ENCODE measurements at regions not wholly inside any gene's neighbourhood (a gene's known extent, or its start where the extent isn't known, plus 50 kb on each side); places are given as distances from the start of the nearest gene placed in this dataset.

DNA sequence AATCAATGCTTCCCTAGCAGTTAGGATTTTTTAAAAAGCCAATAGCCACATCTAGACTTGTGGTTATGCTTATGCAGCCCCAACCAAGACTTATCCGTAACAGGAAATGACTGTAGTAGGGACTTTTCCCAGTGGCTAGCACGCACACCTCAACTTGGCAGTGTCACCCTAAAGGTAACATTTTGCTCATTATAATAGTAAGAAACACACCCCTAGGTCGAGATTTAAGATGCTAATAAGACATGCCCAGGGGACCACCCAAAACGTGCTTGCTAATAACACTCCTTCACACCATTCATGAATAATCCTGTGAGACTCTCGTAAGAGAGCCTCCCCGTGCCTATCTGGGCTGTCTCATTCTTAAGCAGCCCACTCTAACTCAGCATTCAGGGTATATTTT is 94.3 kb downstream of the XIST start:
- Histone ChIP-seq H3K36me3 (ENCODE audit: control insufficient read depth, insufficient read depth, low read length) (no peaks in the 10 kb centered on the region), H3K9ac (ENCODE audit: low read depth, low read length) (no peak overlapping the region), H3K14ac (replicated peaks; ENCODE audit: low read depth, low read length) (no peak overlapping the region), H4K91ac (ENCODE audit: insufficient read depth, low read depth, low read length) (no peak overlapping the region), H3K27ac (ENCODE audit: insufficient read depth, low read length) (no peak overlapping the region), H3K4me2 (ENCODE audit: low read depth, low read length) (no peak overlapping the region), H4K5ac (ENCODE audit: low read depth, low read length) (no peak overlapping the region), H3K4ac (ENCODE audit: low read depth, low read length) (no peak overlapping the region), H2BK15ac (ENCODE audit: low read depth, low read length) (no peak overlapping the region), H2AK9ac (replicated peaks; ENCODE audit: low read depth, low read length, poor library complexity) (no peak overlapping the region), H2BK5ac (ENCODE audit: low read depth, low read length, poor library complexity, severe bottlenecking) (no peak overlapping the region), H3K4me3 (ENCODE audit: insufficient read depth, low read depth, low read length) (no peak overlapping the region), H2AFZ (replicated peaks; ENCODE audit: low read length, poor library complexity) (no peak overlapping the region), H3K9me1 (ENCODE audit: insufficient read depth, low read length) (no peaks in the 10 kb centered on the region), H2BK120ac (ENCODE audit: low read depth, low read length) (no peak overlapping the region), H3K56ac (ENCODE audit: extremely low read depth, insufficient read depth, low read length) (no peak overlapping the region), H3K79me1 (ENCODE audit: low read depth in 1 of 2, low read length in 2 of 2) (no peaks in the 10 kb centered on the region), H3K9me3 (ENCODE audit: control insufficient read depth, insufficient read depth, low read length) (no peaks in the 10 kb centered on the region), H2BK20ac (ENCODE audit: low read depth, low read length) (no peak overlapping the region), H4K20me1 (ENCODE audit: insufficient read depth, low read length) (no peaks in the 10 kb centered on the region), H3K23ac (ENCODE audit: low read depth, low read length) (no peak overlapping the region), H3K4me1 (ENCODE audit: control insufficient read depth, insufficient read depth, low read length) (no peaks in the 10 kb centered on the region), H4K8ac (ENCODE audit: low read depth in 2 of 2, low read length in 2 of 2) (no peak overlapping the region), H3K18ac (ENCODE audit: low read depth, low read length) (no peak overlapping the region), H2AK5ac (ENCODE audit: low read depth, low read length) (no peak overlapping the region), H3K27me3 (ENCODE audit: control insufficient read depth, insufficient read depth, low read length) (no peaks in the 10 kb centered on the region; the same call in none of the 2 replicates)
- DNase-seq (no peak), ATAC-seq (ENCODE audit: low read depth) (no peak)
- BruUV-seq (replicated peaks), result no TSS peak
- in situ Hi-C loops (cut with MboI; ENCODE audit: low sequenced_read_pairs), result no loop called here
- dilution Hi-C loops (cut with HindIII; ENCODE audit: low sequenced_read_pairs, unreplicated experiment), result no loop called here
- whole genome bisulfite sequencing, 2 experiments (ENCODE audit: extremely low coverage in 2 of 2, insufficient read length in 1 of 2), result no CpG with 5 or more reads among the region's 6 CpGs
- intact Hi-C loops (cut with micrococcal nuclease), result loop anchor here (10.0 kb wide), 1 partner anchor 57 kb away; no protein-coding TSS in a partner anchor
- ChIA-PET POLR2A (ENCODE audit: unreplicated experiment) (no interaction called here), CTCF (no interaction called here)
- TF ChIP-seq POLR2A (IDR thresholded peaks at IDR 0.05; ENCODE audit: low read depth, low read length), result no peak
- TF ChIP-seq MXI1 (IDR thresholded peaks at IDR 0.05; ENCODE audit: borderline replicate concordance, low read depth, low read length), result no peak
- TF ChIP-seq, protein P1, sequence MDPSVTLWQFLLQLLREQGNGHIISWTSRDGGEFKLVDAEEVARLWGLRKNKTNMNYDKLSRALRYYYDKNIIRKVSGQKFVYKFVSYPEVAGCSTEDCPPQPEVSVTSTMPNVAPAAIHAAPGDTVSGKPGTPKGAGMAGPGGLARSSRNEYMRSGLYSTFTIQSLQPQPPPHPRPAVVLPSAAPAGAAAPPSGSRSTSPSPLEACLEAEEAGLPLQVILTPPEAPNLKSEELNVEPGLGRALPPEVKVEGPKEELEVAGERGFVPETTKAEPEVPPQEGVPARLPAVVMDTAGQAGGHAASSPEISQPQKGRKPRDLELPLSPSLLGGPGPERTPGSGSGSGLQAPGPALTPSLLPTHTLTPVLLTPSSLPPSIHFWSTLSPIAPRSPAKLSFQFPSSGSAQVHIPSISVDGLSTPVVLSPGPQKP (IDR thresholded peaks at IDR 0.05; ENCODE audit: borderline replicate concordance, low read depth, low read length), result no peak
- no peak for TF ChIP-seq RFX5 (IDR thresholded peaks at IDR 0.05; ENCODE audit: low read depth, low read length)
- TF ChIP-seq MAZ (IDR thresholded peaks at IDR 0.05; ENCODE audit: borderline replicate concordance, low read depth, low read length), result no peak
- TF ChIP-seq CHD1 (IDR thresholded peaks at IDR 0.05; ENCODE audit: low read depth, low read length), result no peak

Data from IMR-90 (cell line).